GM18511 (cell line): ENCODE measurements at regions not wholly inside any gene's neighbourhood (a gene's known extent, or its start where the extent isn't known, plus 50 kb on each side); places are given as distances from the start of the nearest gene placed in this dataset.
"Not testable (repeated sequence)": the region's sequence is repeated elsewhere in the genome, so short reads cannot be mapped to it uniquely, and the experiment has no call there.

Experiments
- ATAC-seq: cut with Tn5 transposase; IDR thresholded peaks from one replicate; pipeline ENCODE4 v1.9.1; 2021; ENCODE audit warnings: mild to moderate bottlenecking, moderate library complexity; ENCODE audit not compliant: unreplicated experiment

GRCh38 chr5:118491351-118491750 lies 497.0 kb downstream of the DTWD2 start:
- no peak for ATAC-seq

- ATAC-seq, result no peak
Measured at GRCh38 chr5:118486647-118487225, 501.6 kb downstream of the DTWD2 start.

GRCh38 chr5:118479285-118479684 lies 509.1 kb downstream of the DTWD2 start:
- ATAC-seq, result no peak

- no peak for ATAC-seq
Measured at GRCh38 chr5:118478852-118479251, 509.5 kb downstream of the DTWD2 start.

- ATAC-seq, result no peak
Measured at GRCh38 chr5:118468085-118468484, 520.3 kb downstream of the DTWD2 start.

- ATAC-seq, result no peak
Measured at GRCh38 chr5:118467103-118467502, 521.2 kb downstream of the DTWD2 start.

GRCh38 chr5:118466418-118466817 lies 521.9 kb downstream of the DTWD2 start:
- ATAC-seq, result no peak

GRCh38 chr5:118462276-118462675 lies 526.1 kb downstream of the DTWD2 start:
- ATAC-seq, result not testable (repeated sequence)

GRCh38 chr5:118461436-118461835 lies 526.9 kb downstream of the DTWD2 start:
- ATAC-seq, result no peak

- ATAC-seq, result no peak
Measured at GRCh38 chr5:118459490-118459889, 528.9 kb downstream of the DTWD2 start.

- no peak for ATAC-seq
Measured at GRCh38 chr5:118456085-118456484, 532.3 kb downstream of the DTWD2 start.

- no peak for ATAC-seq
Measured at GRCh38 chr5:118451697-118452247, 536.6 kb downstream of the DTWD2 start.

- ATAC-seq, result no peak
Measured at GRCh38 chr5:118450554-118451332, 537.6 kb downstream of the DTWD2 start.

- no peak for ATAC-seq
Measured at GRCh38 chr5:118447350-118447749, 541.0 kb downstream of the DTWD2 start.

GRCh38 chr5:118441956-118442355 lies 546.4 kb downstream of the DTWD2 start:
- no peak for ATAC-seq

GRCh38 chr5:118441034-118441433 lies 547.3 kb downstream of the DTWD2 start:
- ATAC-seq, result no peak

- ATAC-seq, result no peak
Measured at GRCh38 chr5:118440496-118440895, 547.9 kb downstream of the DTWD2 start.

GRCh38 chr5:118439831-118440230 lies 548.5 kb downstream of the DTWD2 start:
- ATAC-seq, result no peak

- no peak for ATAC-seq
Measured at GRCh38 chr5:118435131-118435530, 553.2 kb downstream of the DTWD2 start.

- no peak for ATAC-seq
Measured at GRCh38 chr5:118434522-118434921, 553.8 kb downstream of the DTWD2 start.

- no peak for ATAC-seq
Measured at GRCh38 chr5:118430076-118430475, 558.3 kb downstream of the DTWD2 start.

GRCh38 chr5:118407958-118408357 lies 580.4 kb downstream of the DTWD2 start:
- ATAC-seq, result no peak
